Testis (tissue), 2 donors: ENCODE measurements at regions not wholly inside any gene's neighbourhood (a gene's known extent, or its start where the extent isn't known, plus 50 kb on each side); places are given as distances from the start of the nearest gene placed in this dataset.

ENCODE experiments used
- CTCF ChIP-seq, 3 experiments: fragments of 450-650 bp in 2 of 3; fragments of 200-600 bp in 1 of 3; sonication (generic) in 1 of 3; IDR thresholded peaks; one replicate each; pipeline ENCODE4 v1.5.1; 2016 to 2019; ENCODE audit warnings: antibody characterized with exemption in 3 of 3, mild to moderate bottlenecking in 2 of 3, moderate library complexity in 1 of 3
- POLR2A ChIP-seq: fragments of 450-650 bp; IDR thresholded peaks from one replicate; pipeline ENCODE4 v1.6.1; 2017; ENCODE audit warnings: antibody characterized with exemption, mild to moderate bottlenecking, moderate library complexity

GRCh38 chr20:50355590-50356524 is 154.3 kb upstream of the PTPN1 start:
- TF ChIP-seq CTCF (IDR thresholded peaks at IDR 0.05) (no peak), POLR2A (no peak)
